ENCODE measurements at regions not wholly inside any gene's neighbourhood (a gene's known extent, or its start where the extent isn't known, plus 50 kb on each side); places are given as distances from the start of the nearest gene placed in this dataset.

DNA sequence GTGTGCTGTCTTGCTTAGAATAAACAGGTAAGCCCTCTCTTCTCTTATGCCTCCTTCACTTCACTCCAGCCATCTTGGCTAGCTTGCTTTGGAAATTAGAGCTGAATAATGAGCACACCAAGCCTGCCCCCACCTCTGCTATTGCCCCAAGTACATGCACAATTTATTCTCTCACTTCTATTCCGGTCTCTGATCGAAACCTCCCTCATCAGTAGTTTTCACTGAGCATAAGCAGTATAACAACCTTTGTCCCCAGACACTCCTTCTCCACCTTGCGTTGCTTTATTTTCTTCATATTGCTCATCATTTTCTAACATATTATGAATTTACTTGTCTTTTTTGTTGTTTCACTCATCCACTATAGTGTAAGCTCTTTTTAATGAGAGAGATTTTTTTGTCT is 253.4 kb downstream of the GXYLT1 start (continued):
- TF ChIP-seq, protein P1, sequence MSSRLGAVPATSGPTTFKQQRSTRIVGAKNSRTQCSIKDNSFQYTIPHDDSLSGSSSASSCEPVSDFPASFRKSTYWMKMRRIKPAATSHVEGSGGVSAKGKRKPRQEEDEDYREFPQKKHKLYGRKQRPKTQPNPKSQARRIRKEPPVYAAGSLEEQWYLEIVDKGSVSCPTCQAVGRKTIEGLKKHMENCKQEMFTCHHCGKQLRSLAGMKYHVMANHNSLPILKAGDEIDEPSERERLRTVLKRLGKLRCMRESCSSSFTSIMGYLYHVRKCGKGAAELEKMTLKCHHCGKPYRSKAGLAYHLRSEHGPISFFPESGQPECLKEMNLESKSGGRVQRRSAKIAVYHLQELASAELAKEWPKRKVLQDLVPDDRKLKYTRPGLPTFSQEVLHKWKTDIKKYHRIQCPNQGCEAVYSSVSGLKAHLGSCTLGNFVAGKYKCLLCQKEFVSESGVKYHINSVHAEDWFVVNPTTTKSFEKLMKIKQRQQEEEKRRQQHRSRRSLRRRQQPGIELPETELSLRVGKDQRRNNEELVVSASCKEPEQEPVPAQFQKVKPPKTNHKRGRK (CRISPR knock-in tag; IDR thresholded peaks at IDR 0.05; ENCODE audit: borderline replicate concordance): no peak
- TF ChIP-seq TEAD1 (CRISPR knock-in tag; IDR thresholded peaks at IDR 0.05) (no peak), ZNF396 (CRISPR knock-in tag; IDR thresholded peaks at IDR 0.05; ENCODE audit: borderline replicate concordance) (no peak), ELF4 (CRISPR knock-in tag; IDR thresholded peaks at IDR 0.05; ENCODE audit: low read depth) (no peak)

DNA sequence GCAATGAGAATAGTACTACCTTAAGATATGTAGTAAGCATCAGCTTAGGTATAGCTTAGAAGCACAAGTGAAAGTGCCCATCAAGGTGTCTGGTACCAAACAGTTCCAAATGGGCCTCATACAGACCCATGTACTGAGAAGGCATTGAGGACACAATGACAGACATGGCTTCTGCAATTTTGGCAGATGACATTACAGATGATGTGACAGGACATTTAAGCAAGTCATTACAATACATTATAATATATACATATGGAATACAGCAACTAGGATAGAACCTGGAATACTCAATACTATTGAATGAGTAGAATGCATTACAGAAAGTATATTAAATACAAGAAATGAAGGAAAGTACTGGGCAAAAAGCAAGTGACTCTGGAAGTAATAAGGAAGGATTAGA is 256.4 kb downstream of the GXYLT1 start:
- Mint-ChIP-seq H3K27me3 (ENCODE audit: low read depth) (no peaks in the 10 kb centered on the region), H3K36me3 (no peaks in the 10 kb centered on the region), H3K4me1 (no peaks in the 10 kb centered on the region), H3K27ac (no peak overlapping the region), H3K4me3 (no peak overlapping the region), H3K9me3 (no peaks in the 10 kb centered on the region)
- ChIA-PET POLR2A (no interaction called here), CTCF (no interaction called here)
- TF ChIP-seq NFYB (CRISPR knock-in tag; conservative IDR thresholded peaks at IDR 0.05; ENCODE audit: low read depth): no peak
- no peak for TF ChIP-seq MYBL2 (CRISPR knock-in tag; IDR thresholded peaks at IDR 0.05)
- TF ChIP-seq, protein P2, sequence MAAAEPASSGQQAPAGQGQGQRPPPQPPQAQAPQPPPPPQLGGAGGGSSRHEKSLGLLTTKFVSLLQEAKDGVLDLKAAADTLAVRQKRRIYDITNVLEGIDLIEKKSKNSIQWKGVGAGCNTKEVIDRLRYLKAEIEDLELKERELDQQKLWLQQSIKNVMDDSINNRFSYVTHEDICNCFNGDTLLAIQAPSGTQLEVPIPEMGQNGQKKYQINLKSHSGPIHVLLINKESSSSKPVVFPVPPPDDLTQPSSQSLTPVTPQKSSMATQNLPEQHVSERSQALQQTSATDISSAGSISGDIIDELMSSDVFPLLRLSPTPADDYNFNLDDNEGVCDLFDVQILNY (CRISPR knock-in tag; IDR thresholded peaks at IDR 0.05): no peak
- no peak for TF ChIP-seq KAT7 (CRISPR knock-in tag; IDR thresholded peaks at IDR 0.05; ENCODE audit: borderline replicate concordance)
- no peak for TF ChIP-seq FOXP1 (CRISPR knock-in tag; IDR thresholded peaks at IDR 0.05; ENCODE audit: borderline replicate concordance)
- TF ChIP-seq SMAD4 (CRISPR knock-in tag; IDR thresholded peaks at IDR 0.05): no peak
- TF ChIP-seq ZNF416 (CRISPR knock-in tag; IDR thresholded peaks at IDR 0.05): no peak
- no peak for TF ChIP-seq NR3C1 (CRISPR knock-in tag; conservative IDR thresholded peaks at IDR 0.05; ENCODE audit: low read depth)
- no peak for TF ChIP-seq EMX1 (CRISPR knock-in tag; IDR thresholded peaks at IDR 0.05)
- ATAC-seq (no peak), DNase-seq (ENCODE audit: low spot score) (no peak)

DNA sequence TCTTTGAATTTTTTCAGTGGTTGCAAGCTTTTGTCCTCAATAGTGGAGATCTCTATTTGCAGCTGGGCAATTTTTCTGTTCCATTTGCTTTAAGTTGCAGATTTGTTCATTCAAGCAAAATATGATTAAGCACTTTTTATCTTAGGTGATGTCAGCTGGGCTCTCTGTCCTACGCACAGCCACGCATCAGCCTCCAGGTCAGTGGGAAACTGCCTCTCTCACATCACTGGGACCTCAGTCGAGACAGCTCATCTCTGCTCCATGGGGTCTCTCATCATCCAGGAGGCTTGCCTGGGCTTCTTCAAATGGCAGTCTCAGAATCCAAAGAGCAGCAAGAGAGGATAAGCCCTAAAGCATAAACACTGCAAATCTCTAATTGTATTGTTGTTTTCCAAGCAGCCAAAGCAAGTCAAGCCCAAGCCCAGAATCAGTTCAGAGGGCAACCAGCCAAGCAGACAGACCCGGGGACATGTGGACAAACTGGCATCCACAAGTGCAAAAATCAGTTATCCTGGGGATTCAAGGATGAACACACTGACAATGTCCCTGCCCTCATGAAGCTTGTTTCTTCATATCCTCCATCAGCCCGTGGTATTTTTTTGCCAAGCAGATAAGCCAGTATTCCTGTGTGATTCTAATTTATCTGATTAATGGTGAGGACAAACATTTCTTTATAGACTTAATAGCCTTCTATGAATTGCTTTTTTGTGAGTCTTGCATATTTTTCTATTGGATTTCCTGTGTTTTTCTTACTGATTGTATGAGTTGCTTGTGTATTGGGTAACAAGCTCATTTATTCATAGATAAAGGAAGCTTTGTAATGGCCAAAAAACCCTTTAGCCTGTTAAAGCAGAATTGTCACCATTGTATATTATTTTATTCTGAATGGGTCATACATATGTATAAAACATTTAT is 262.5 kb downstream of the GXYLT1 start:
- CTCF ChIA-PET: no interaction called here

More for the DNA sequence above, 262.5 kb downstream of the GXYLT1 start:
- DNase-seq (ENCODE audit: low spot score): no peak
- H3K27me3 Mint-ChIP-seq (ENCODE audit: low read depth): no peaks in the 10 kb centered on the region
- H3K36me3 Mint-ChIP-seq: no peaks in the 10 kb centered on the region
- no peak for TF ChIP-seq GABPB1 (CRISPR knock-in tag; IDR thresholded peaks at IDR 0.05)
- TF ChIP-seq KAT7 (CRISPR knock-in tag; IDR thresholded peaks at IDR 0.05; ENCODE audit: borderline replicate concordance): no peak
- no peak for TF ChIP-seq SMAD4 (CRISPR knock-in tag; IDR thresholded peaks at IDR 0.05)
- TF ChIP-seq, protein P3, sequence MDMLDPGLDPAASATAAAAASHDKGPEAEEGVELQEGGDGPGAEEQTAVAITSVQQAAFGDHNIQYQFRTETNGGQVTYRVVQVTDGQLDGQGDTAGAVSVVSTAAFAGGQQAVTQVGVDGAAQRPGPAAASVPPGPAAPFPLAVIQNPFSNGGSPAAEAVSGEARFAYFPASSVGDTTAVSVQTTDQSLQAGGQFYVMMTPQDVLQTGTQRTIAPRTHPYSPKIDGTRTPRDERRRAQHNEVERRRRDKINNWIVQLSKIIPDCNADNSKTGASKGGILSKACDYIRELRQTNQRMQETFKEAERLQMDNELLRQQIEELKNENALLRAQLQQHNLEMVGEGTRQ (CRISPR knock-in tag; IDR thresholded peaks at IDR 0.05): no peak
- TF ChIP-seq, protein P4, sequence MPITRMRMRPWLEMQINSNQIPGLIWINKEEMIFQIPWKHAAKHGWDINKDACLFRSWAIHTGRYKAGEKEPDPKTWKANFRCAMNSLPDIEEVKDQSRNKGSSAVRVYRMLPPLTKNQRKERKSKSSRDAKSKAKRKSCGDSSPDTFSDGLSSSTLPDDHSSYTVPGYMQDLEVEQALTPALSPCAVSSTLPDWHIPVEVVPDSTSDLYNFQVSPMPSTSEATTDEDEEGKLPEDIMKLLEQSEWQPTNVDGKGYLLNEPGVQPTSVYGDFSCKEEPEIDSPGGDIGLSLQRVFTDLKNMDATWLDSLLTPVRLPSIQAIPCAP (CRISPR knock-in tag; IDR thresholded peaks at IDR 0.05): no peak
- TF ChIP-seq NFE2L1 (CRISPR knock-in tag; IDR thresholded peaks at IDR 0.05): no peak
- no peak for TF ChIP-seq ZNF263 (CRISPR knock-in tag; IDR thresholded peaks at IDR 0.05; ENCODE audit: low read depth)
- no peak for TF ChIP-seq IRF2 (CRISPR knock-in tag; IDR thresholded peaks at IDR 0.05; ENCODE audit: borderline replicate concordance, low read depth)
- no peak for TF ChIP-seq ZNF671 (CRISPR knock-in tag; IDR thresholded peaks at IDR 0.05)
- TF ChIP-seq, protein P5, sequence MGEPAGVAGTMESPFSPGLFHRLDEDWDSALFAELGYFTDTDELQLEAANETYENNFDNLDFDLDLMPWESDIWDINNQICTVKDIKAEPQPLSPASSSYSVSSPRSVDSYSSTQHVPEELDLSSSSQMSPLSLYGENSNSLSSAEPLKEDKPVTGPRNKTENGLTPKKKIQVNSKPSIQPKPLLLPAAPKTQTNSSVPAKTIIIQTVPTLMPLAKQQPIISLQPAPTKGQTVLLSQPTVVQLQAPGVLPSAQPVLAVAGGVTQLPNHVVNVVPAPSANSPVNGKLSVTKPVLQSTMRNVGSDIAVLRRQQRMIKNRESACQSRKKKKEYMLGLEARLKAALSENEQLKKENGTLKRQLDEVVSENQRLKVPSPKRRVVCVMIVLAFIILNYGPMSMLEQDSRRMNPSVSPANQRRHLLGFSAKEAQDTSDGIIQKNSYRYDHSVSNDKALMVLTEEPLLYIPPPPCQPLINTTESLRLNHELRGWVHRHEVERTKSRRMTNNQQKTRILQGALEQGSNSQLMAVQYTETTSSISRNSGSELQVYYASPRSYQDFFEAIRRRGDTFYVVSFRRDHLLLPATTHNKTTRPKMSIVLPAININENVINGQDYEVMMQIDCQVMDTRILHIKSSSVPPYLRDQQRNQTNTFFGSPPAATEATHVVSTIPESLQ (CRISPR knock-in tag; IDR thresholded peaks at IDR 0.05): no peak
- TF ChIP-seq NFATC4 (CRISPR knock-in tag; IDR thresholded peaks at IDR 0.05): no peak
- TF ChIP-seq HMGA2 (CRISPR knock-in tag; IDR thresholded peaks at IDR 0.05): no peak
- TF ChIP-seq JUN (CRISPR knock-in tag; IDR thresholded peaks at IDR 0.05): no peak
- POLR2A ChIA-PET: no interaction called here
- no peaks in the 10 kb centered on the region for H3K4me1 Mint-ChIP-seq
- no peak for ATAC-seq
- no peak overlapping the region for H3K27ac Mint-ChIP-seq
- H3K4me3 Mint-ChIP-seq: no peak overlapping the region
- 0 out of 2 replicates have a peak, but pooled peaks cover 5% of the 10 kb centered on the region for H3K9me3 Mint-ChIP-seq

Data from WTC11 (cell line).